ENCODE measurements at regions not wholly inside any gene's neighbourhood (a gene's known extent, or its start where the extent isn't known, plus 50 kb on each side); places are given as distances from the start of the nearest gene placed in this dataset.

DNA sequence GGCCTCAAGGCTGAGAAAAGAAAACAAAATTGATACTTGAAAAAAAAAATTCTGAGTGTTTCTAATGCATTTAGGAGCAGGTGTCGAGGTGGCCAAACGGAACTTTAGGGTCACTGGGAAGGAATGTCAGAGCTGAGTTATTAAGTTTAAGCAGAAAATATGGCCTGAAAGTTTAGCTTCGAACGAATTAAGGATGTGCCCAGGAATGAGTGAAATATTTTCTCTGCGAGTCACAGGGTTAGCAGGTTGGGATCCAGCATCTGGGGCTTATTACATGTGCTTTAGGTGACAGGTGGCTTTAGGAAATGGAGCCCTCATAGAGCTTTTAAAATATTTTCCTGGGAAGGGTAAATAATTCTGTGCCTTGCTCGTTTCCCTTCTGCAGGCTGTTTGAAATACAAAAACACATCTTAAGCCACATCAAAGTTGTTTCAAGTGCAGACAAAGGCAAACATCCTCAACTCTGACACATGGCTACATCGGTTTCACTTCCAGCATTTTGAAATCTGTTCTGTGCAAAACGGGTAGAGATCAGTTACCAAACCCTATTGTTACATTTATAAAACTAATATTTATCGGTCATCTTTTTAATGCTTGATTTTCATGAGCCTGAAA lies 143.1 kb upstream of the ARRDC4 start:
- TF ChIP-seq TAF1 (IDR thresholded peaks at IDR 0.05; ENCODE audit: borderline replicate concordance, insufficient read depth, low read length) (no peak), SIN3A (IDR thresholded peaks at IDR 0.05; ENCODE audit: borderline replicate concordance, insufficient read depth, low read length) (no peak), POLR2AphosphoS5 (IDR thresholded peaks at IDR 0.05; ENCODE audit: low read depth, low read length) (no peak), FOXP2 (optimal IDR thresholded peaks at IDR 0.05; ENCODE audit: borderline replicate concordance, extremely low read depth, extremely low read length, insufficient read depth) (no peak)
- TF ChIP-seq, protein P1, sequence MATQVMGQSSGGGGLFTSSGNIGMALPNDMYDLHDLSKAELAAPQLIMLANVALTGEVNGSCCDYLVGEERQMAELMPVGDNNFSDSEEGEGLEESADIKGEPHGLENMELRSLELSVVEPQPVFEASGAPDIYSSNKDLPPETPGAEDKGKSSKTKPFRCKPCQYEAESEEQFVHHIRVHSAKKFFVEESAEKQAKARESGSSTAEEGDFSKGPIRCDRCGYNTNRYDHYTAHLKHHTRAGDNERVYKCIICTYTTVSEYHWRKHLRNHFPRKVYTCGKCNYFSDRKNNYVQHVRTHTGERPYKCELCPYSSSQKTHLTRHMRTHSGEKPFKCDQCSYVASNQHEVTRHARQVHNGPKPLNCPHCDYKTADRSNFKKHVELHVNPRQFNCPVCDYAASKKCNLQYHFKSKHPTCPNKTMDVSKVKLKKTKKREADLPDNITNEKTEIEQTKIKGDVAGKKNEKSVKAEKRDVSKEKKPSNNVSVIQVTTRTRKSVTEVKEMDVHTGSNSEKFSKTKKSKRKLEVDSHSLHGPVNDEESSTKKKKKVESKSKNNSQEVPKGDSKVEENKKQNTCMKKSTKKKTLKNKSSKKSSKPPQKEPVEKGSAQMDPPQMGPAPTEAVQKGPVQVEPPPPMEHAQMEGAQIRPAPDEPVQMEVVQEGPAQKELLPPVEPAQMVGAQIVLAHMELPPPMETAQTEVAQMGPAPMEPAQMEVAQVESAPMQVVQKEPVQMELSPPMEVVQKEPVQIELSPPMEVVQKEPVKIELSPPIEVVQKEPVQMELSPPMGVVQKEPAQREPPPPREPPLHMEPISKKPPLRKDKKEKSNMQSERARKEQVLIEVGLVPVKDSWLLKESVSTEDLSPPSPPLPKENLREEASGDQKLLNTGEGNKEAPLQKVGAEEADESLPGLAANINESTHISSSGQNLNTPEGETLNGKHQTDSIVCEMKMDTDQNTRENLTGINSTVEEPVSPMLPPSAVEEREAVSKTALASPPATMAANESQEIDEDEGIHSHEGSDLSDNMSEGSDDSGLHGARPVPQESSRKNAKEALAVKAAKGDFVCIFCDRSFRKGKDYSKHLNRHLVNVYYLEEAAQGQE (IDR thresholded peaks at IDR 0.05; ENCODE audit: insufficient read depth in 1 of 2, low read depth in 2 of 2, low read length in 2 of 2): no peak

Data from PFSK-1 (cell line).